Suppressor macrophage (primary cell): ENCODE measurements at regions not wholly inside any gene's neighbourhood (a gene's known extent, or its start where the extent isn't known, plus 50 kb on each side); places are given as distances from the start of the nearest gene placed in this dataset.

ENCODE experiments used
- DNase-seq, 4 experiments: peaks; one replicate each; pipeline ENCODE4 v3.0.0-alpha.2; 2020 to 2022

DNA sequence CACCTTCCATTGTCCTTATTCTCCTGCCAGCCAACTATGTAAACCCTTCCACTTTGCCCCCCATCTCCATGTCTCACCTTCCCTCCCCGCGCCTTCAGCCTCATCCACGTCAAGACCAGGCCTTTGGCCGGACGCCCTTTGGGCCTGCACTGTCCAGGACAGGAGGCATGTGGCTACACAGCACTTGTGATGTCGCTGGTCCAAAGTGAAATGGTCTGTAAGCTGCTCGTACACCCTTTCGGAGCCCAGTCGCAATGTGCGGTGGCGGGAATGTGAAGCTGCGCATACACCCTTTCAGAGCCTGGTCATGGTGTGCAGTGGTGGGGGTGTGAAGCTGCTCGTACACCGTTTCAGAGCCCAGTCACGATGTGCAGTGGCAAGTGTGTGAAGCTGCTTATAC lies 247.9 kb upstream of the RGS6 start:
- no peak for DNase-seq

GRCh38 chr14:71686677-71687076 lies 245.6 kb upstream of the RGS6 start:
- DNase-seq, result no peak

- DNase-seq, result no peak
Measured at GRCh38 chr14:71687166-71687831, 244.9 kb upstream of the RGS6 start.

GRCh38 chr14:71688576-71688975 lies 243.7 kb upstream of the RGS6 start:
- DNase-seq, result no peak

DNA sequence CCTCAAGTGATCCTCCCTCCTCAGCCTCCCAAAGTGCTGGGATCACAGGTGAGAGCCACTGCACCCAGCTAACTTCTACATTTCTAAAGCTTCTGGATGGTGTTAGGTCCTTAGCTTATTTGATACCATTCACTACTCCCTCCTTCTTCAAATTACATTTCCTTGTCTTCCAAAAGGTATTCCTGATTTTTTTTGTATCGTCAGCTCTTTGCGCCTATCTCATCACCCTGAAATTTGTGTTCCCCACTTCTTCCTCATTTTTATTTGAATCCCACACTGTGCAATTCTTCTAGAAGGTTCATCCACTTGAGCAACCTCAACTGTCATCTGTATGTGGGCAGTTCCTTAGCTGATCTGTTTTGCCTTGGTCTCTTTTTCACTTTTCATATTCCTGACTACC lies 241.8 kb upstream of the RGS6 start:
- peak in 2 of 4 experiments; percentile 24 to 29 for DNase-seq

DNA sequence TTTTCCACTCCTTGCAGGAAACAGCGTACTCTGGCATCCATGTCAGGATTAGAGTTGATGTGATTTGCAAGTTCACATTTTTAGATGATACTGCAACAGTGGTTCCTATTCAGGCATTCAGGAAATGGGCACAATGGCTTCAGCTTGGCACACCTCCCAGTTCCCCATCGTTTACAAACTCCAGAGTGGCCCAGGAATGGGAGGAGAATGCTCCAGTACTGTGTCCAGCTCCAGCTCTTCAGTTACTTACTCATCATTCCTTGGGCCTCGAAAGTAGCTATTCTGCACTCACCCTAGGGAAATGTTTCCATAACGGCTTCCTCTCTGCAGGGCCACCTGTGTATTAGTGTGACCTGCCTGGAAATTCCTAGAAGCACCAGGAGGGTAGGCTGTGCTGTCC lies 239.7 kb upstream of the RGS6 start:
- DNase-seq, result no peak

DNA sequence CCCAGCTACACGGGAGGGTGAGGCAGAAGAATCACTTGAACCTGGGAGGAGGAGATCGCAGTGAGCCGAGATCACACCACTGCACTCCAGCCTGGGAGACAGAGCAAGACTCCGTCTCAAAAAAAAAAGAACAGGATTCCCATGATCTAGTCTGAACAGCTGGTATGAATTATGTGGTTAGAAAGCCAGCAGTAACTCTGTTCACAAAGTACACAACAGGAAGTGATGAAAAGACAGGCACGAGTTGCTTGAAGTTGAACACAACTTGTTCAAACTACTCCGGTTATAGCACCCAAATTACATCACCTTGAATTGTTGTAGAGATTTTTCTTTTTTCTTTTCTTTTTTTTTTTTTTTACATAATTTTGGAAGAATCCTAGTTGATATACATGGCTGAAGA lies 238.8 kb upstream of the RGS6 start:
- peak in 1 of 4 experiments; percentile 58 for DNase-seq

- no peak for DNase-seq
Measured at GRCh38 chr14:71694591-71695530, 237.4 kb upstream of the RGS6 start.

- DNase-seq, result no peak
Measured at GRCh38 chr14:71695611-71696350, 236.4 kb upstream of the RGS6 start.

DNA sequence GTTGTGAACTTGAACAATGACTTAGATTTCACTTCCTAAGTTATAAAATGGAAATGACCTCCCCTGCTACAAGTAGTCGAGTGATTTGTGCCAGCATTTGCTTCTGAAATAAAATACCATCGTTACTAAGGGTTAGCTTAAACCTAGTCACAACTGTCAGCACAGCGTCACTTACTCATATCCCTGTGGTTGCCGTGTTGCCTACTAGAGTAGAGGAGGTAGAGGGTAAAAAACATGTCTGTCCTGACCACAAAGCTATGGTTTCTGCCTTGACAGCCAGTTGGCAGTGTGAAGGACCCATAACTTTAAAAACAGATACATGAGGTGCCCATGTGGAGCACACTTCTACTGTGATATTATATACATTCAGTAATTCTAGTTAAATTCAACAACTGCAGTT lies 234.2 kb upstream of the RGS6 start:
- no peak for DNase-seq

- no peak for DNase-seq
Measured at GRCh38 chr14:71698673-71699072, 233.6 kb upstream of the RGS6 start.

DNA sequence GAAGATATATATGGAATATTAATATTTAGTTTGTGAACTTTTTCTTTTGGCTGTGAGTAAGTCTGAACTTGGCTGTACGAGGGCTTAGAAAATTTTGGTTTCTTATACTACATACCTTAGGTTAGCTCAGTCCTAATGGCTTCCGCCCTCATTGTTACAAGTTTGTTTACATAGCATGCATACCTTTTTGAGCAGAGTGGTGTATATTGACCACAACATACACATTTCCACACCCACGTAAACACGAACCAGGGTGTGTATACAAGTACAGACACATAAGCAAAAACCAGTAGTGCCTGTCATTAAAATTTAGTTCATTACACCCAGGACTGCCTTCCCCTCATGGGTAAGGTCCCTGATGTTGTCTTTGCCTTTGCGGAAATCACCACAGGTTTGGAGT lies 230.2 kb upstream of the RGS6 start:
- DNase-seq, result no peak

- DNase-seq, result no peak
Measured at GRCh38 chr14:71702786-71703185, 229.4 kb upstream of the RGS6 start.

DNA sequence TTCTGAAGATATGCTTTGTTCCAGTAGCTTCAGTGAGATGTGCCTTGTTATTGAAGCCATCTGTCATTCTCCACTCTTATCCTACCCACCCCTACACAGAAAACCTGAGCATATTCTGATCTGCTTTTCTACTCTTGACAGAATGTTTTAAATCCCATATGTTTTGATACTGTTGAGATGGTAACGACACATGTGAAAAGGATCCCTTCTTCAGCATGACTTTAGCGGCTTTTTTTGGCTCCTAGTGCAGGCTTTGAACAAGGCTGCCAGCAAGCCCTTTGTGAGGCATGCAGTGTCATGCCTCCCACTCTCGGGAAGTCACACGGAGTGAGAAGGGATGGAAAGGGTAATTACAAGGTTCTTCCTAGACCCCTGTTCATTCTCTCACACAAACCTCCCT lies 228.8 kb upstream of the RGS6 start:
- DNase-seq, result no peak

DNA sequence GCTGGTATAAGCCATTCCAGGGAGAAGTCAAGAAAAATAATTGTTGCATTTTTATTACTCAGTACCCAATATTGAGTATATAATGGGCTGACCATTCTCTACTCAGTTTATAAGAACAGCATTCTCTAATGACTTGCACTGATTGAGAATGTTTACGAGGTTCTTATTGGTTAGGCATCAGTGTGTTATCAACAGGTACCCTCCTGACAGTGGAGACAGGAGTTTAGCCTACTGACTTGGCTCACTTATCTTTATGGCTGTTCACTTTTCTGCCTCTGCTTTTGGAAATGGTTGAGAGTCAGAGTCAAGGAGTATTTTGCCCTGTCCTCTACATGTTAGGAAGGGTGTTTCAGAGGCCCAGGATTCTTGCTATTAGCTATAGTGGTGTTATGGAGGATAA lies 228.0 kb upstream of the RGS6 start:
- DNase-seq, result no peak

- DNase-seq, result no peak
Measured at GRCh38 chr14:71705460-71705859, 226.8 kb upstream of the RGS6 start.

DNA sequence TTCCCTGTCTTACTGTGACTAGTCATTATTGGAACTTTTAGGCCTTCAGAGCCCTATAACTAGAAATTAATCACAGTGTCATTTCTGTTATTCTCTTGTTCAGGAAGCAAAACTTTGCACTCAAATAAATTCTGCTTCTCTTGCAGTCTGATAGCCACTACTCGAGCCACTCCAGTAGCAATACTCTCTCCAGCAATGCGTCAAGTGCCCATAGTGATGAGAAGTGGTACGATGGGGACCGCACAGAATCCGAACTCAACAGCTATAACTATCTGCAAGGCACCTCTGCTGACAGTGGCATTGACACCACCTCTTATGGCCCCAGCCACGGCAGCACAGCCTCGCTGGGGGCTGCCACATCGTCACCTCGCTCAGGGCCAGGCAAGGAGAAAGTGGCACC lies 223.2 kb upstream of the RGS6 start:
- DNase-seq, result no peak

DNA sequence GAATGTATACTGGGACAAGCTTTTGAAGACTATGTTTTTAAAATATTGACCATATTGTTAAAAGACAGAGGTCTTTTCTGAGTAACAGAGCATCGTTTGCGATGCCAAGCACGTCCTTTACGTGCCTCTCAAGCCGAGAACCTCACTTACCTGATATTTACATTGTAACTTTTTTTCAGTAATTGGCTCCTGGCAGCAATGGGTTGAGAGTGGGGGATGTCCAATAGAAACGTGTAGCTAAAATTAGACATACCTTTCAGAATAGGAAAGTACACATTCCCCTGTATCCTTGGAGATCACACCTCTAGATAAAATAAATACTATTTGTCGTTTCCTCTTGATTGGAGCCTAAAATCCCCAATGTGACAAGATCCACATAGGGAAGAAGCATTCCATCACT lies 222.2 kb upstream of the RGS6 start:
- no peak for DNase-seq

DNA sequence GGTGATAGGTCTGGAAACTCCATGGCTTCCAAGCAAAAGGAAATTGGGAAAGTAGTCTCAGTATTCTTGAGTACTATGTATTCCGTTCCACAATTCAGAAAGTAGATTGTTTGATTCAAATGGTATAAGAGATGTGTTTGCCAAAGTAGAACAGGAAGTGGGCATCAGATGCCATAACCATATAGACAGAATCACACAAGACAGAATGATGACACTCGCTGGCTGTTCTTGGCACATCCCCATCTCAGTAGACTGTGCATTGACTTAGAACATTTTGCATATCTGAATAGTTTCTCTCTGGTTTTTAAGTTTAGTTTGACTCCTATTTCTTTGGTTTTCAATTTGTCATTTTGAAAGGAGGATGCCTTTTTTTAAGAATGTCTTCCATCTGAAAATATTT lies 221.1 kb upstream of the RGS6 start:
- no peak for DNase-seq

- DNase-seq, result no peak
Measured at GRCh38 chr14:71711619-71712018, 220.6 kb upstream of the RGS6 start.

GRCh38 chr14:71712478-71712877 lies 219.8 kb upstream of the RGS6 start:
- DNase-seq, result no peak

DNA sequence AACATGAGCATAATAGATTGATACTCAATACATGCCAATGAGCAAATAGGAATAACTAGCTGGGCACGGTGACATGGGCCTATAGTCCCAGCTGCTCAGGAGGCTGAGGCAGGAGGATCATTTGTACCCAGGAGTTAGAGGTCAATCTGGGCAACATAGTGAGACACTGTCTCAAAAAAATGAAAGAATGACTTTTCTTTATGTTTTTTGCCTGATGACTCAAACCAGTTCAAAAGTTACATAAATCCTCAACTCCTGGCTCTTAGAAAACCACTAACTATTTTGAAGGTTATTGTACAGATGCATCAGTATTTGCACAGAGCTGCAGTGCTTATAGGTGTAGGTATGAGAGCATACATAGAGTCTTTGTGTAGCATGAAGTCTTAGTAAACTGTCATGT lies 219.2 kb upstream of the RGS6 start:
- no peak for DNase-seq

DNA sequence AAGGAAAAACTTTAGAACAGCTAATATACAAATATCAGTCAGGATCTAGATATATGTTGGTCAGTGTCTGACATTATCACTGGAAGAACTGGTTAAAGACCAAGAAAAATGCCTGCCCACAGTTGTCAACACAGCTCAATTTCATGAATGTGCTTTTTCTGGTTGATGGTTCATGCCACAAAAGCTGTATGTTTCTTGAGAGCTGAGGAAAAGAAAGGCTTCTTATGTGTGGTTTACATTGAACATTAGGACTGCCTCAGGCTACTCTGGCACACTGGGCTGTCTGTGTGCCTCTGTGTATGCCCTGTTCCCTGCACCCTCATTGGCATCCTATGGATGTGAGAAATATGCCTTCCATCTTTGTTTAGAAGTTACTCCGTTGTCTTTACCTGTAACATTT lies 218.8 kb upstream of the RGS6 start:
- no peak for DNase-seq

DNA sequence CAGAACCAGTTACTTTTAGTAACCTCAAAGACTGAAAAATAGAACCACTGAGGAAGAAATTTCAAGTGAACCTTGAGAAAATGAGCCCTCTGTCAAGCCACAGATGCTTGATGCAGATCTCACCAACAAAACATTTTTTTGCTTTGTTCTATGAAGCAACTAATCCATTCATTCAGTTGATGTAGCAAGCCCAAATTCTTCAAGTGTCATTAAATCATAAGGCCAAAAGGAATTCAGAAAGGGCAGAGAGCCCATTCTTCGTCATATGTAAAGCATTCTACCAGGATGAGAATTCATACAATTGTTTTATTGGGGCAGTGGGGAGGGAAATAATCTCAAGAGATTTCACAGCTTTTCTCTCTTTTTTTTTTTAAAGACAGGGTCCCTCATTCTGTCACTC lies 218.0 kb upstream of the RGS6 start:
- DNase-seq, result no peak
